ENCODE measurements at regions not wholly inside any gene's neighbourhood (a gene's known extent, or its start where the extent isn't known, plus 50 kb on each side); places are given as distances from the start of the nearest gene placed in this dataset.

DNA sequence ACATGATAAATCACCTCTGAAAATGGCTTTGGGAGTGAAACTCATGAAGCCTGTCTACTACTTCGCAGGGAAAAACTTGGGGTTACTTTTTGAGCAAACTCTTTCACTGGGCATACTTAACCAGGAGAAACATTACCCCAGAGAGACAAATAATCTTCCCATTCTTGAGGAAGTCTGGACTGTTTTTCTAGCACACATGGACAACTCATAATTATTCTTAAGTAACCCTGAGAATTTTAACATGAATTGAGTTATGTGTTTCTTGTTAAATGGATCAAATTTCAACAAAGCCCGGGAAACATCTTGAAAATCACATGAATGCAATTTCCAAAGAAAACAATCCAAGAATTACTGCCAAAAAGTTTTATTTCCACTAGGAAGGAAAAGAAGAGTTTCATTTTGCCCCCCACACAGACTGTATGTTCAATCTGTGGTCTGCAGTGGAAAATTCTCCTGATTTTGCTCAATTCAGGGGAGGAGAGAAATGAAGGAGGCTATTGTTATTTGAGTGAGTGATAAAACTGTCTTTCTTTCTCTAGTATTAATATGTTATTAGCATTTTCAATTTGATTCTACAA lies 564.8 kb upstream of the CLINT1 start:
- peak; percentile 29 for DNase-seq (ENCODE audit: low read depth)
- TF ChIP-seq, protein P1, sequence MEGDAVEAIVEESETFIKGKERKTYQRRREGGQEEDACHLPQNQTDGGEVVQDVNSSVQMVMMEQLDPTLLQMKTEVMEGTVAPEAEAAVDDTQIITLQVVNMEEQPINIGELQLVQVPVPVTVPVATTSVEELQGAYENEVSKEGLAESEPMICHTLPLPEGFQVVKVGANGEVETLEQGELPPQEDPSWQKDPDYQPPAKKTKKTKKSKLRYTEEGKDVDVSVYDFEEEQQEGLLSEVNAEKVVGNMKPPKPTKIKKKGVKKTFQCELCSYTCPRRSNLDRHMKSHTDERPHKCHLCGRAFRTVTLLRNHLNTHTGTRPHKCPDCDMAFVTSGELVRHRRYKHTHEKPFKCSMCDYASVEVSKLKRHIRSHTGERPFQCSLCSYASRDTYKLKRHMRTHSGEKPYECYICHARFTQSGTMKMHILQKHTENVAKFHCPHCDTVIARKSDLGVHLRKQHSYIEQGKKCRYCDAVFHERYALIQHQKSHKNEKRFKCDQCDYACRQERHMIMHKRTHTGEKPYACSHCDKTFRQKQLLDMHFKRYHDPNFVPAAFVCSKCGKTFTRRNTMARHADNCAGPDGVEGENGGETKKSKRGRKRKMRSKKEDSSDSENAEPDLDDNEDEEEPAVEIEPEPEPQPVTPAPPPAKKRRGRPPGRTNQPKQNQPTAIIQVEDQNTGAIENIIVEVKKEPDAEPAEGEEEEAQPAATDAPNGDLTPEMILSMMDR (IDR thresholded peaks at IDR 0.05; ENCODE audit: insufficient read depth, low read depth, low read length) = no peak
- H3K4me3 ChIP-seq (ENCODE audit: low read depth, low read length) = no peak overlapping the region

DNA sequence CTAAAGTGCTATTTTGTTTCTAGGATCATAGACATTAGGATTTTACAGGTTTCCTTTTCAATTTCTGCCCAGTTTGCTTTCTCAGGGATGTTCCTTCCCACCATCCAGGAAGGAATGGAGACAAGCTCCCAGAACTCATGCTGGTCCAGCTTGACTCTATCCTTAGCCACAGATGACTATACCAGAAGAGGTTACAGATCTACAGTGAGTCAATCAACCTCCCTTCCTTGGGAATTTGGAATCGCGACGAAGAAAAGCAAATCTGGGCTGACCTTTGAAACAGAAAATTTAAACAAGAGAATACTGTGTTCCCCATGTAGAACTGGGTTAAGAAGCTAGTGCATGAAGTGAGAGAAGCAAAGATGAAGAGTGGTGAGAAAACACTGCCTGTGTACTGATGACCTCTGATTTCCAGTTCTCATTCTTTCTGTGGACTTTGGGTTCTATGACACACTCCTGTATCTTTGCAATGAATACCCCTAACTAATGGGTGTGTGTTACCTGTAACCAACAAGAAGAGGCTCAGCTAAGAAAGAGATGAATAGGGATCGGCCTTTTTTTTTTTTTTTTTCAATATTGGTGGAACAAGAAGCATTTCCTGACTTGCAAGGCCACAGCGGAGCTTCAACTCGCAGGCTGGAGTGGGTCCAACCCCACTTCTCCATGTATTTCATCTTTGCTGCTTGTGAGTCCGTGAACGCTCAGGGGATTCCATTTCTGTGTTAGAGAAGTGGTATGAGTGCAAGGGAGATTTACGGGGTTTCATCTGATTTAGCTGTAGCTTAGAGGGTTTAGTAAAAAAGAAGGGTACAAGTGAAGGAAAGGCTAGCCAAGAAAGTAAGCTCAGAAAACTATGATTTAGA lies 563.9 kb upstream of the CLINT1 start:
- TF ChIP-seq, protein P1 (IDR thresholded peaks at IDR 0.05; ENCODE audit: insufficient read depth, low read depth, low read length) = no peak
- no peak overlapping the region for H3K4me3 ChIP-seq (ENCODE audit: low read depth, low read length)
- no peak for DNase-seq (ENCODE audit: low read depth)

DNA sequence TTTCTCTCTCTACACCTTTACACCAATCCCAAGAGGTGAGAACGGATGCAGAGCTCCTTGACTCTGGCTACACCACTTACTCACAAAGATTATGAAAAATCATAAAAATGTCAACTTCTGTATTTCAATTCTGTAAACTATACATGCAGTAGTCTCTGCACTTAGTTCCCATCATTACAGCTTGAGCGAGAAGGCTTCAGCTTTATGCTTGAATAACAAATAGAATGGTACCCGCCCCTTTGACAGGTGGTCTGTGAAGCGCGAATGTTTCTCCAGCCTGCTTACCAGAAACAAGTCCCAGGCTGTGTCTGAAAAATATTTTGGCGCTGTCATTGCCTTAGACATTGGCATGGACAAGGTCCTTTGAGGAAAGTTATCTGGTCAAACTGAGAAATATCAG lies 562.4 kb upstream of the CLINT1 start:
- H3K4me3 ChIP-seq (ENCODE audit: low read depth, low read length) = no peak overlapping the region
- TF ChIP-seq, protein P1 (IDR thresholded peaks at IDR 0.05; ENCODE audit: insufficient read depth, low read depth, low read length) = no peak
- no peak for DNase-seq (ENCODE audit: low read depth)

DNA sequence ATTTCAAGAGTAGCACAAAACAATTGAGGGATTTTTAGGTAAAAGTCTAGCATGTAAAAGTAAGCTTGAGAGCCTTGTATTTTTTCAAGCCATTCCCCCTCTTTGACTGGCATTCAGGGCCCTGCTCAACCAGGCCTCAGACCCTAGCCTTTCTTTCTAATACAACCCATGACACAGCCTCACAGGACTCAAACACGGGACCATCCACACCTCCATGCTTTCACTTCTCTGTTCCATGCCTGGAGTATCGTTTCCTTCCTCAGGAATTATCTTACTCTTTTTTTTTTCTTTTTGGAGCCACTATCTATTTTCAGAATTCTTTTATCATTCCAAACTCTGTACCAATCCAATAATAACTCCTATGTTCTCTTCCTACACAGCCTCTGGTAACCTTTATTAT lies 560.2 kb upstream of the CLINT1 start:
- TF ChIP-seq, protein P1 (IDR thresholded peaks at IDR 0.05; ENCODE audit: insufficient read depth, low read depth, low read length) = no peak
- no peak for DNase-seq (ENCODE audit: low read depth)
- H3K4me3 ChIP-seq (ENCODE audit: low read depth, low read length) = no peak overlapping the region

DNA sequence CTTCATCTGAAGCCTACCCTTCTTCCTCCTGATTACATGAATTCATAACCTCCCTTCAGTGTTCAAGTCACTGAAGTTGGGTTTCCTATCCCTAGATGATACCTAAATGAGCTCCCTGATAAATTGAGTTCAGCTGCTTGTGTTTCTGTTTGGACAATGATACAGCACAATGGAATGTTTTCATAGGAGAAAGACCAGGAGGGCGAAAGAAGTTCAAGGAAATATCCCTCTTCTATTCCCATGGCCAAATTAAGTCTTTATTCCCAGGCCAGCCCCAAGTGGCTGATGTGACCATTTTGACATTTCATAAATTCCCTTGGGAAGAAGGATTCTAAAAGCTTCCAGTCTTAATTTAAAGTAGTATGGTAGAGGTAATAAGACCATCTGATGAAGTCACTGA lies 555.8 kb upstream of the CLINT1 start:
- H3K4me3 ChIP-seq (ENCODE audit: low read depth, low read length) = no peak overlapping the region
- DNase-seq (ENCODE audit: low read depth) = peak; percentile 60
- TF ChIP-seq, protein P1 (IDR thresholded peaks at IDR 0.05; ENCODE audit: insufficient read depth, low read depth, low read length) = no peak

DNA sequence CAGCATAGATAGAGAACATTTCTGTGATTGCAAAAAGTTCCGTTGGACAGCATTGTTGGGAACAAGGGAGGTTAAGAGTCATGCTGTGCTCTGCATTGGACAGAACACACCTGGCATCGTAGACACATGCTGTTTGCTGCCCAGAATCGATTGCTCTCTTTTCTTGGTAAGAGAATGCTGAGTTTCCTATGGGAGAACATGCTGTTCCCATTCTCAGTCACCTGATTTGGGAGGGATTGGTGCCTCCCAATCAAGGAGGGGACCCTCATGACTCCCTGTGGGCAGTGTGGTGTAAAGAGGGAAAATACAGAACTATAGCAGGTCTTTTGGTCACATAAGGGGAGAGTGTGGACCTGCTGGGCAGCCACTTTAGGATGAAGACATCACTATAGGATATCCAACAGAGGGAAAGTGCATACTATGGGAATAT lies 555.4 kb upstream of the CLINT1 start:
- H3K4me3 ChIP-seq (ENCODE audit: low read depth, low read length) = no peak overlapping the region
- DNase-seq (ENCODE audit: low read depth) = no peak
- TF ChIP-seq, protein P1 (IDR thresholded peaks at IDR 0.05; ENCODE audit: insufficient read depth, low read depth, low read length) = no peak
